A673 (cell line): ENCODE measurements at regions not wholly inside any gene's neighbourhood (a gene's known extent, or its start where the extent isn't known, plus 50 kb on each side); places are given as distances from the start of the nearest gene placed in this dataset.

Experiments
- BruUV-seq: library from RNA; stranded (reverse); fragments of 400-500 nt; replicated peaks from 2 replicates; lab custom pipeline; 2021; lab: Mats Ljungman, UMichigan
- CTCF ChIA-PET: fragments of 300-600 bp; sonication (Branson Sonifier 250); formaldehyde crosslinking; loops from one replicate; lab custom pipeline; 2022; ENCODE audit warnings: antibody characterized with exemption; lab: Charles Lee
- POLR2A ChIA-PET: fragments of 300-600 bp; sonication (Branson Sonifier 250); formaldehyde crosslinking; loops from one replicate; lab custom pipeline; 2022; ENCODE audit warnings: antibody characterized with exemption; ENCODE audit not compliant: low non-redundant PET; lab: Charles Lee
- DNase-seq: peaks from one replicate; pipeline ENCODE4 v3.0.0-alpha.2; 2015; ENCODE audit warnings: low spot score
- H3K27ac ChIP-seq: fragments of 200-600 bp; sonication (generic); 2 replicates; pipeline ENCODE4 v1.5.1; 2016; ENCODE audit warnings: mixed run types, low read depth, mild to moderate bottlenecking, mixed read lengths, antibody characterized with exemption, low read length; ENCODE audit not compliant: poor library complexity, severe bottlenecking
- H3K27me3 ChIP-seq: fragments of 200-600 bp; sonication (generic); replicated peaks from 2 replicates; pipeline ENCODE4 v1.6.1; 2017; ENCODE audit warnings: mixed run types, low read depth, mild to moderate bottlenecking, mixed read lengths, antibody characterized with exemption, low read length; ENCODE audit not compliant: insufficient read depth, poor library complexity
- H3K36me3 ChIP-seq: fragments of 200-600 bp; sonication (generic); 2 replicates; pipeline ENCODE4 v1.6.1; 2016; ENCODE audit warnings: mixed run types, mild to moderate bottlenecking, mixed read lengths, antibody characterized with exemption, low read length; ENCODE audit not compliant: insufficient read depth, poor library complexity, severe bottlenecking
- H3K4me1 ChIP-seq: fragments of 200-600 bp; sonication (generic); 2 replicates; pipeline ENCODE4 v1.6.1; 2017; ENCODE audit warnings: mixed run types, mild to moderate bottlenecking, mixed read lengths, antibody characterized with exemption, low read length; ENCODE audit not compliant: insufficient read depth, poor library complexity, severe bottlenecking
- H3K4me3 ChIP-seq: fragments of 200-600 bp; sonication (generic); 2 replicates; pipeline ENCODE4 v1.5.1; 2016; ENCODE audit warnings: low read depth, mixed run types, mild to moderate bottlenecking, mixed read lengths, low read length; ENCODE audit not compliant: poor library complexity, severe bottlenecking
- H3K9me3 ChIP-seq: fragments of 200-600 bp; sonication (generic); 2 replicates; pipeline ENCODE4 v1.6.1; 2016; ENCODE audit warnings: mixed run types, low read depth, mild to moderate bottlenecking, mixed read lengths, antibody characterized with exemption, low read length; ENCODE audit not compliant: poor library complexity, severe bottlenecking
- EZH2 ChIP-seq: fragments of 200-600 bp; sonication (generic); IDR thresholded peaks from 2 replicates; pipeline ENCODE4 v1.6.1; 2017; ENCODE audit warnings: borderline replicate concordance, low read depth, mild to moderate bottlenecking, mixed read lengths, antibody characterized with exemption, low read length; ENCODE audit not compliant: poor library complexity, severe bottlenecking
- intact Hi-C: fragments of 100-400 bp; cut with micrococcal nuclease; formaldehyde crosslinking; loops from one replicate; pipeline ENCODE4 v1.10.0; 2022; ENCODE audit not compliant: unreplicated experiment
- TF ChIP-seq, protein P1 (sequence below): fragments of 300-800, 200-600 bp; sonication (generic); conservative IDR thresholded peaks from 2 replicates; pipeline ENCODE4 v1.5.1; 2017; ENCODE audit warnings: low read depth, mild to moderate bottlenecking, antibody characterized with exemption, low read length, moderate library complexity, mixed read lengths

DNA sequence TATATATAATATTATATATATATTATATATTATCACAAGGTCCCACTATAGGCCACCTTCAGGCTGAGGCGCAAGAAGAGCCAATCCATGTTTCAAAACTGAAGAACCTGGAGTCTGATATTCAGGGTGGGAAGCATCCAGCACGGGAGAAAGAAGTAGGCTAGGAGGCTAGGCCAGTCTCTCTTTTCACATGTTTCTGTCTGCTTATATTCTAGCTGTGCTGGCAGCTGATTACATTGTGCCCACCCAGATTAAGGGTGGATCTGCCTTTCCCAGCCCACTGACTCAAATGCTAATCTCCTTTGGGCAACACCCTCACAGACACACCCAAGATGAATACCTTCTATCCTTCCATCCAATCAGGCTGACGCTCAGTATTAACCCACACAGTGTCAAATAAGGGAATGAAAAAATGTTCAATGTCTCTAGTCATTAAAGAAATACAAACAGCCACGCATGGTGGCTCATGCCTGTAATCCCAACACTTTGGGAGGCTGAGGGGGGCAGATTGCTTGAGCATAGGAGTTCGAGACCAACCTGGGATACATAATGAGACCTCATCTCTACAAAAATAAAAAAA, 135.4 kb upstream of the PCBD1 start:
- CTCF ChIA-PET = no interaction called here
- POLR2A ChIA-PET = no interaction called here
- intact Hi-C loops = no loop called here
- Histone ChIP-seq H3K4me1 (no peaks in the 10 kb centered on the region), H3K27me3 (no peaks in the 10 kb centered on the region), H3K4me3 (no peak overlapping the region), H3K36me3 (no peaks in the 10 kb centered on the region), H3K27ac (no peak overlapping the region), H3K9me3 (no peaks in the 10 kb centered on the region)
- TF ChIP-seq, protein P1, sequence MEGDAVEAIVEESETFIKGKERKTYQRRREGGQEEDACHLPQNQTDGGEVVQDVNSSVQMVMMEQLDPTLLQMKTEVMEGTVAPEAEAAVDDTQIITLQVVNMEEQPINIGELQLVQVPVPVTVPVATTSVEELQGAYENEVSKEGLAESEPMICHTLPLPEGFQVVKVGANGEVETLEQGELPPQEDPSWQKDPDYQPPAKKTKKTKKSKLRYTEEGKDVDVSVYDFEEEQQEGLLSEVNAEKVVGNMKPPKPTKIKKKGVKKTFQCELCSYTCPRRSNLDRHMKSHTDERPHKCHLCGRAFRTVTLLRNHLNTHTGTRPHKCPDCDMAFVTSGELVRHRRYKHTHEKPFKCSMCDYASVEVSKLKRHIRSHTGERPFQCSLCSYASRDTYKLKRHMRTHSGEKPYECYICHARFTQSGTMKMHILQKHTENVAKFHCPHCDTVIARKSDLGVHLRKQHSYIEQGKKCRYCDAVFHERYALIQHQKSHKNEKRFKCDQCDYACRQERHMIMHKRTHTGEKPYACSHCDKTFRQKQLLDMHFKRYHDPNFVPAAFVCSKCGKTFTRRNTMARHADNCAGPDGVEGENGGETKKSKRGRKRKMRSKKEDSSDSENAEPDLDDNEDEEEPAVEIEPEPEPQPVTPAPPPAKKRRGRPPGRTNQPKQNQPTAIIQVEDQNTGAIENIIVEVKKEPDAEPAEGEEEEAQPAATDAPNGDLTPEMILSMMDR = no peak
- no peak for TF ChIP-seq EZH2
- no peak for DNase-seq
- no TSS peak for BruUV-seq

DNA sequence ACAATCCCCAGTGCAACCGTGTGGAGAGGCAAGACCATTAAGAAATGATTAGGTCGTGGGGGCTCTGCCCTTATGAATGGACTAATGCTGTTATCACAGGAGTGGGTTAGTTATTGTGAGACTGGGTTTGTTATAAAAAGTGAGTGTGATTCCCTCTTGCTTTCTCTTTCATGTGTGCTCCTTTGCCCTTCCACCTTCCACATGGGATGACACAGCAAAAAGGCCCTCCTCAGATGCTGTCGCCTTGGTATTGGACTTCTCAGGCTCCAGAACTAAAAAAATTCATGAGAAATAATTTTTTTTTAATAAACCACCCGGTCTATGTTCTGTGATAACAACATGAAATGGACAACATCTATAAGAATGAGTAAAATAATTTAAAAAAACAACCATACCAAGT, 136.1 kb upstream of the PCBD1 start:
- TF ChIP-seq, protein P1 = no peak
- no peak for TF ChIP-seq EZH2
- no TSS peak for BruUV-seq
- no peak for DNase-seq
- CTCF ChIA-PET = no interaction called here
- Histone ChIP-seq H3K4me3 (no peak overlapping the region), H3K4me1 (no peaks in the 10 kb centered on the region), H3K9me3 (no peaks in the 10 kb centered on the region), H3K36me3 (no peaks in the 10 kb centered on the region), H3K27ac (no peak overlapping the region), H3K27me3 (no peaks in the 10 kb centered on the region)
- intact Hi-C loops = no loop called here
- POLR2A ChIA-PET = no interaction called here

- no peak overlapping the region for H3K27ac ChIP-seq
- no peak for DNase-seq
- no peak overlapping the region for H3K4me3 ChIP-seq
- no peaks in the 10 kb centered on the region for H3K9me3 ChIP-seq
- H3K36me3 ChIP-seq = no peaks in the 10 kb centered on the region
- TF ChIP-seq, protein P1 = no peak
- TF ChIP-seq EZH2 = no peak
- intact Hi-C loops = no loop called here
- no peaks in the 10 kb centered on the region for H3K27me3 ChIP-seq
- H3K4me1 ChIP-seq = no peaks in the 10 kb centered on the region
- POLR2A ChIA-PET = no interaction called here
- BruUV-seq = no TSS peak
- CTCF ChIA-PET = no interaction called here
Observed at GRCh38 chr10:71025535-71025934, 137.2 kb upstream of the PCBD1 start.
